Suppressor macrophage treated with lipopolysaccharide for 4 hours (primary cell): ENCODE measurements at regions not wholly inside any gene's neighbourhood (a gene's known extent, or its start where the extent isn't known, plus 50 kb on each side); places are given as distances from the start of the nearest gene placed in this dataset.

Source experiments
- DNase-seq: peaks from one replicate; pipeline ENCODE4 v3.0.0-alpha.2; 2020

DNA sequence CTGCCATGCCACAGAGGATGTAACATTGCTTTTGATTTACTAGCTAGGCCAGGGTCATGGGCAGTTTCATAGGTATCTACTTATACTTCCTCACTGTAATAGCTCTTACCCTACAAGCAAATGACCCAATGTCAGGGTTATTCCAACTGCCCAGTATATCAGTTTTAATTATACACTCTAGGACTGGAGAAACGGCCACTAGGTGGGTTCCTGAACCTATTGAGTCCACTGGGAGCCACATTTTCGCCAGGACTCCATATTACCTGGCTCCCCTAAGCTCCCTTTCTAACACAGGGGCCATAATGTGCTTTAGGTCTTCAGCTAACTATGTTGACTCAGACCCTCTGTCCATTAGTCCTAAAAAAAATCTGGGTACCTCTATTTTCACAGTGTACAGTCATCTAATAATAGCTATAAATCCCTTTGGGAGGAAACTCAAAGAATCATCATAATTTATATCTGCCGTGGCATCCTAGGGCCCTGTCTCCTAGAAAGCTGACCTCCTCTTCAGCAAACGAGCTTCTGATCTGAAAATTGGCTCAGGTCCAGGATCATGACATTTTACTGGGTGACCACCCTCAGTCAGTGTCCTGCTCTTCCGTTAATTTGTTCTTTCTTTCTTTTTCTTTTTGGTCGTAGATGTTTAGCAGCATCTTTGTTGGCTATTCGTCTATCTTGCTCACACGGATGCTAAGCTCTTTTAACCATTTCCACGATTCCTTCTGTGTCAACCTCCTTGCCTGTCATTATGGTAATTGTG lies 244.3 kb downstream of the FAM76B start:
- DNase-seq: no peak

DNA sequence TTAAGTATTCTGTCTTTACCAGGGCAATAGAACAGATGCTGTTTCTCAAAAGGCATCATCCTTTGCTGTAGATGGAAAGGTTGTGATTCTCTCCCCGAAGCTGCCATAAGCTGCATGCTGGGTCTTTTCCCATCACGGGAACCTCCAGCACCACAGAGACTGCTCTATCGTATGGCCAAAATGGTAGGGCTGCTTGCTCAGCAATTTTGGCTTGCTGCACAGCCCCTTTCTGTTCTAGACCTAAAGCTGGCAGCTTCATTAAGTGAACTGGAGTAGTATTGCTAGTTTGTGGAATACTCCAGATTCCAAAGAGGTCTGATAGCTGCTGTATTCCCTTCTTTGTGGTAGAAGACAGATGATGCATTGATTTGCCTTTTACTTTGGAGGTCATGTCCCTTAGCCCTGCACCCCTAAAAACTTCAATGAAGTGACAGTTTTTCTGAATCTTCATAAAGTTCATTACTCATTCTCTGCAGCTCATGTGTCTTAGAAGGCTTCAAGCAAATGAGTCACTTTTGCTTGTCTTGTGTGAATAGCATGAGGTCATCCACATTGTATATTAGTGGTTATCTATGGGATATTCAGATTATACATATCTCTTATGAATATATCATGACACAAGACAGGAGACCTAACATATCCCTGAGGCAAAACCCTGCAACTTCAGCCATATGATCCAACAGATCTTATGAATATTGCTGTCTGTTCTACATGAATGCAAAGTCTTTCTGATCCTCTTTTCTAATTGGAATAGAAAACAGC lies 245.3 kb downstream of the FAM76B start:
- peak; percentile 62 for DNase-seq

DNA sequence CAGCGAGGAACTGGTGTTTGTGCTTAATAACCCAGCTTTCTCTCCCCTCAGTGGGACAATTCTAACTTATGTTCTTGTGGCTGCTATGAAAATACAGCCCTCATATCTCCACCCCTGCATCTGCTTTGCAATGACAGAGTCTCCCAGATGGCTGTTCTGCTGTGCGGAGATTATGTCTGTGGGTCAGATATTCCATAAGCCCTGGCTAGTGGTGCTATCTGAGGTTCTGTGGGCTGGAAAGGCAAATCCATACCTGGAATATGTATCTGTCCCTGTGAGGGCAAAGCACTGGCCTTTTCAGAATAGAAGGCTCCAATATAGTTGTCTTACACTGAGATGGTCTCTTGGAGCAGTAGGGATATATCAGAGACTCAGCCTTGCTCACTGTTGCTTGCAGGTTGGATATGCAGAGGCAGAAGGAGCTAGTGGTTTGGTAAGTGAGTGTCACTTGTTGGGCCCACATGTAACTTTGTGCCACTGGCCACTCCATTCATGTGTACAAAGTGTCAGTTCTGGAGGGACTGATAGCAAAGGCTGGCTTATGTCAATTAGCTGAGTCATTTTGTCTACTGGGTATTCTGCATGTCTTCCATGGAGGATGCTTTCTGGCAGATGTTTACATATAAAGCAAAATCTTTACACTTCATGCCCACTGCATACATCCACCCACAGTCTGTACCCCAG lies 246.6 kb downstream of the FAM76B start:
- no peak for DNase-seq

DNA sequence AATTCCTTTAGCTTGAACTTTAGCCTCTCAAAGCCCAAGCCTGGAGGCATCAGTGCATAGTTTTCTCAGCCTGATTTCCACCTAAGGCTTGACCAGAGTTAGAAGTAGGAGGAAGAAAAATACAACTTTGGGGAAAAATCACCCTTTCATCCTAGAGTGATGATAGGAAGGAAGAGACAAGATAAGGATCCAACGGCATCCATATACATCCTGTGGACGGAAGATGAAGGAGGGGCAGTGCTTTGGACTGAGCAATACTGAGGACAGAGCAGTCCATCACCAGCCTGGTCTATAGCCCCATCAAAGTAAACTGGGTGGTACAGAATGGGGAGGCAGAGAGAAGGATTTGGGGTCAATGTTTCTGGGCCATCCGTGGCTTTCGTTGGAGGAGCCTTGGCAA lies 247.9 kb downstream of the FAM76B start:
- no peak for DNase-seq

- DNase-seq: no peak
Measured at GRCh38 chr11:95536047-95536690, 253.4 kb downstream of the FAM76B start.

DNA sequence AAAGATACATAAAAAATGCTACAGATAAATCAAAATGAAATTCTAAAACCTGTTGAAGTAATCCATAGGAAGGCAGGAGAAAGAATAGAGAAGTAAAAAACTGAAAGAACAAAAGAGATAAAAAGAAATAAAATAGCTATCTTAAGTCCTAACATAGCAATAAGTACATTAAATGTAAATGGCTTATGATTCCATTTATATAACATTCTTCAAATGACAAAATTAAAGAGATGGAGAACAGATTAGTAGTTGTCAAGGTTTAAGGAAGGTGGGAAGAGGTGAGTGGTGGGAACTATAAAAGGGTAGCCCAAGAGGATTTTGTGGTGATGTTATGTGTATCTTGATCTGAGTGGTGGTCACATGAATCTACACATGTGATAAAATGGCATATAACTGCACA lies 254.8 kb downstream of the FAM76B start:
- no peak for DNase-seq

- peak; percentile 56 for DNase-seq
Measured at GRCh38 chr11:95534226-95534625, 255.4 kb downstream of the FAM76B start.

DNA sequence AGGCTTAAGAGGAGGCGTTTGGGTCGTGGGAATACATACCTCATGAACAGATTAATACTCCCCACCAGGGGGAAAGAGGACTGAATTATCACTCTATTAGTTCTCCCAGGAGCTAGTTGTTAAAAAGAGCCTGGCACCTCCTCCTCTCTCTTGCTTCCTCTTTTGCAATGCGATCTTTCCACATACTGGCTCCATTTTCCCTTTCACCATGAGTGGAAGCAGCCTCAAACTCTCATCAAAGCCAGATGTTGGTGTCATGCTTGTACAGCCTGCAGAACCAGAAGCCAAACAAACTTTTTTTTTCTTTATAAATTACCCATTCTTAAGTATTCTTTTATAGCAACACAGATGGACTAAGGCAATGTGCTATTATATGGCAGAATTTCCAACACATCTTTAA lies 258.5 kb downstream of the FAM76B start:
- peak; percentile 78 for DNase-seq

- DNase-seq: no peak
Measured at GRCh38 chr11:95524314-95525036, 265.1 kb downstream of the FAM76B start.

DNA sequence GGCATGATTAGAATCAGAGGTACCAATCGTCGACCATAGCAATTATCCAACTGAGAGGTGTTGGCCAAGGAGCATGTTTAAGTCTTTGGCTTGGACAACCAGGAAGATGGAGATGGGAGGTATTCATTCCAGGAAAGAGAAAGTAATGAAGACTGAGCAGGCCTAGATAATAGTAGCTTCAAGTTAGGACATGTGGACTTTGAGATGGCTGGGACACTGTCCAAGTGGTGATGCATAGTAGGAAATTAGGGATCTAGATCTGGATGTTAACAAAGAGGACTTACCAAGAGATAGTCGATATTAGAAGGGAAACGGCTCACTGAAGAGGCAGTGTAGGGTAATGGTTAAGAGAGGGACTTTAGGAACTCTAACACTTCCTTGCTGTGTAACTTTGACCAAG lies 266.7 kb downstream of the FAM76B start:
- DNase-seq: no peak

DNA sequence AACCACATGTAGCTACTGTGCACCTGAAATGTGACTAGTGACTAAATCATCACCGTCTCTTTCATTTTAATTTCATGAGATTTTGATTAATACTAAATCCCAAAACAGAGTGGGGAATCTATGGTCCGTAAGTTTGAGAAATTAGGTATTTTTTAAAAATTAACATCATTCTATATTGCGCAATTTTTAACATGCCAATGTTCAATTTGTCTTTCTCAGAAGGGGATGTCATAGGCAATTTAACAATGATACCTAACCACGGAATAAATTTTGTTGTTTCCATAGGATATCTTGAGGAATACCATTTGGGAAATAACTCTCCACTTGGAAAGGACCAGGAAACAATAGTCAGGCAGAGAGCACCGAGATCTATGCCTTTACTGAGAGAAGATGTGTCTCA lies 267.7 kb downstream of the FAM76B start:
- DNase-seq: no peak

- no peak for DNase-seq
Measured at GRCh38 chr11:95521133-95521542, 268.4 kb downstream of the FAM76B start.

DNA sequence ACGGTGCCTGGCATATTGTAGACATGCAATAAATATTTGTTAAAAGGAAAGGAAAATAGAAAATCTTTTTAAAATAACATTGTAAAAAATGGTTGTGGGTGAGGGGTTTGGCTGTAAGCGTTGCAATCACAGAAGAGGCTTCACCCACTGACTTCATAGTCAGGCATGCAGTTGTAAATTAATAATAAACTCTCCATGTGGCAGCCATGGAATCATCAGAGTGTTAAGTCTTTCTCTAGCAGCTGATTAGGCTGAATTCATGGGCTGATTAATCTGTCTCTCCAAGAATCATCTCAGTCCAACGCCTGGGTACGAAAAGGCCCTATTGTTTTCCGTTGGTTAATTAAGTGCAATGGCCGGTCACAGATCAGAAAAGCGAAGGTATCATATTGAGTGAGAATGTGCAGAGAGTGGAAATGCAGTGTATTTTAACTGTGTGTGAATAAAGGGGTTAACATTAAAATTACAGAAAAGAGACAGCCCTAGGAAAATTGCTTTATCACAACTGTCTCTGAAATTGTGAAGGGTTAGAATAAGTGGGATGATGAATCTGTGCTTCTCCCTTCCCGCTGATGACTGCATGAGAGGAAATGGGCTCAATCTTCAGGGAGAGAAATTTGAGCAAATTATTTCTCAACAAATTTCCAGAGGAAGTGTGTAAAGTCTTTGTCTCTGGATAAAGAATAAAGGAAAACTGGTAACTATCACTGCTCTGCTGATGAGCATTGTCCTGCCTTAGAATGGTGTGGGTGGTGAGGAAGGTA lies 269.0 kb downstream of the FAM76B start:
- DNase-seq: no peak

GRCh38 chr11:95519912-95520311 lies 269.7 kb downstream of the FAM76B start:
- DNase-seq: no peak

GRCh38 chr11:95517453-95517852 lies 272.1 kb downstream of the FAM76B start:
- DNase-seq: no peak

GRCh38 chr11:95516786-95517185 lies 272.8 kb downstream of the FAM76B start:
- DNase-seq: no peak

- no peak for DNase-seq
Measured at GRCh38 chr11:95516175-95516574, 273.4 kb downstream of the FAM76B start.

DNA sequence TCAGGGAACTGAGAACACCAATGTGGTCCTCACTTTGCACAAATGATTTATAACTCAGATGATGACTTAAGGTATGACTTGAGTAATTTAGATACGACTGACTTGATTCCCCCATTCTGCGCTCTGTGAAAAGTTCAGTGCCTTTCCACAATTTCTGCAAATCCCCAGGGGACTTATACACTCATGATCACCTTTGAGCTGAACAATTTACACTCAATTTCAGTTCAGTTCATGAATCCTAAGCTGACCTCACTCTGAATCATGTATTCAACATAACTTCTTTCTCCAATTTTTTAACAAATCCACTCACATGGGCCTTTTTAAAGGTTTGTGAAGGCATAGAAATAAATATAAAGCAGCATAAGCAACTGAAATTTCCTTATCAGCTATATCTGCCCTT lies 274.2 kb downstream of the FAM76B start:
- no peak for DNase-seq

DNA sequence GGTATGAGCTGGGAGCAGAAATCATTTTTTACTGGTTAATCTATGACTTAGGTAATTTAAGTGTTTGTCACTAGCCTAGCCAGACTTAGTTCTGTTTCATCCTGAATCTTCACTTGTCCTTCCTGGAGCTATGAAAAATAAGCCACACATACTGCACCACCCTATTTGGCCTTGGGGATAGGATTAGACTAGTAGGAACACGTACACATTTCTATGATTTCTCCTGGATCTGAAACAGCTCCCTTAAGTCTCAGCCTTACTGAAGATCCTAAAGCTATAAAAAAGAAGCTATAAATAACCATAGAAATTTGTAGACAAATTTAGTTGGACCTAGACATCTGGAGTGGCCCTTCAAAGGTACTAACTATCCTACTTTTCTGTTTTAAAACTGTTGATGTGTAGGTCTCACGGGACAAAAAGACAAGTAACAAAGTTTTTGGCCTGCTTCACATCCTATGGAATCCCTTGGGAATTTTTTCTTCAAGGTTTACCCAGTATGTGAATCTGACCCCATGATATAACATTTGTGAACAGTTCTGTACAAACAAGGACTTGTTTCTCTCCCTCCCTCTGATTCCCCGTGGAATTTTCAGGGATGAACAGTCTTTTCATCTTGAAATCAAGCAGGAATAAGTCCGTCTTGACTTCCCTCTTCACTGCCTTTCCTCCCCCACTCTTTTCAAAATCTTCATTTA lies 275.0 kb downstream of the FAM76B start:
- no peak for DNase-seq

DNA sequence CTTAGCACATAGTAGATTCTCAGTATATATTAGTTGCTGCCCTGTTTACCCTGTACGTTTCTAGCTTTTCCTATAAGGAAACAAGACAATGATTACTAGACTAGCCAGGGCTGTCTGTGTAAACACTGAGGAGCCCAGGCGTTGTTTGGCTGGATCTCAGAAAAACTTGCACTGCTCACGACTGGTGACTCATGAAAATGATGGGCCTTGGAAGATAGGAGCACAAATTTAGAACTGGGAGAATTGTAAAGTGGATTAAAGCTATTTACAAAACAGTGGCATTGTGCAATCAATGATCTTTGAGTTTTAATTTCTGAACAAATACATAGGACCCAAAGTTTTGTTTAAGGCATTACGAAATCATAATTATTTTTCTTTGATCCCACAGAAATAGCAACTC lies 276.9 kb downstream of the FAM76B start:
- no peak for DNase-seq

DNA sequence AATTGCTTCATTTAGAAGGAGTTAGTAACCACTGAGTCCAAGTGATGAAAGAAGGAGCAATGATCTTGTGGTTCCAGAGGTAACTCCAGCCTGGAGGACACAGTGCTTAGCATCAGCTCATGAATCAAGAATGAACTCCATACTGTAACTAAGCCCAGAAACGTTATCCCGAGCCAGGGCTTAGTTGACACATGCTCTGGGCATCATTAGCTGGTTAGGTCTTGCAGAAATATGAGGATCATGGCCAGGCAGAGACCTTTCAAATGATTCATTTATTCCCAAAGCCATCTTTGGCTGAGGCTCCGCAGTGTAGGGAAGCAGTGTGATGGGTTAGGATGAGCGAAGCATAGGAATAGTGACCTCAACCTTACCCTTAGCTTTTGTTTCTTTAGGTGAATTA lies 277.4 kb downstream of the FAM76B start:
- no peak for DNase-seq
